22Rv1 (cell line): ENCODE measurements at regions not wholly inside any gene's neighbourhood (a gene's known extent, or its start where the extent isn't known, plus 50 kb on each side); places are given as distances from the start of the nearest gene placed in this dataset.

ENCODE experiments used
- ZFX ChIP-seq: fragments of 450-650 bp; IDR thresholded peaks from 2 replicates; pipeline ENCODE4 v1.6.1; 2017; ENCODE audit warnings: antibody characterized with exemption, borderline replicate concordance
- TF ChIP-seq, protein P1 (sequence below): fragments of 450-650 bp; IDR thresholded peaks from 2 replicates; pipeline ENCODE4 v1.5.1; 2017; ENCODE audit warnings: mild to moderate bottlenecking

DNA sequence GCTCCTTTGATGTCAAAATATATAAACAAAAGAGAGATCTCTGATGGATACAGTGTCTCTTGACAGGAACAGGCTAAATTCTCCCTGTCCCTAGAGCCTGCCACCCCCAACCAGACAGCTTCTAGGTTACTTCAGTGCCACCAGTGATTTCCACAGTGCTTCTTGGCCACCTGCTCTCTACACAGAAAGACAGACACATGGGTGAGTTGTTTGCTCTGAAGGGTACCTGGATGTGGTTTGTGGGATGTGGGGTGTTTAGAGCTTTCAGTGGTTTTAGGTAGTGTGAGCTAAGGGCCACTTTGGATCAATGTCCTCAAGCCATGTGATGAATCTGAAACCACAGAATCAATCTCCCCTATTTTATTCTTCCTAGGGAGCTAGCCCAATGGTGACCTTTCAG, 125.4 kb downstream of the ANKRD18B start:
- TF ChIP-seq, protein P1, sequence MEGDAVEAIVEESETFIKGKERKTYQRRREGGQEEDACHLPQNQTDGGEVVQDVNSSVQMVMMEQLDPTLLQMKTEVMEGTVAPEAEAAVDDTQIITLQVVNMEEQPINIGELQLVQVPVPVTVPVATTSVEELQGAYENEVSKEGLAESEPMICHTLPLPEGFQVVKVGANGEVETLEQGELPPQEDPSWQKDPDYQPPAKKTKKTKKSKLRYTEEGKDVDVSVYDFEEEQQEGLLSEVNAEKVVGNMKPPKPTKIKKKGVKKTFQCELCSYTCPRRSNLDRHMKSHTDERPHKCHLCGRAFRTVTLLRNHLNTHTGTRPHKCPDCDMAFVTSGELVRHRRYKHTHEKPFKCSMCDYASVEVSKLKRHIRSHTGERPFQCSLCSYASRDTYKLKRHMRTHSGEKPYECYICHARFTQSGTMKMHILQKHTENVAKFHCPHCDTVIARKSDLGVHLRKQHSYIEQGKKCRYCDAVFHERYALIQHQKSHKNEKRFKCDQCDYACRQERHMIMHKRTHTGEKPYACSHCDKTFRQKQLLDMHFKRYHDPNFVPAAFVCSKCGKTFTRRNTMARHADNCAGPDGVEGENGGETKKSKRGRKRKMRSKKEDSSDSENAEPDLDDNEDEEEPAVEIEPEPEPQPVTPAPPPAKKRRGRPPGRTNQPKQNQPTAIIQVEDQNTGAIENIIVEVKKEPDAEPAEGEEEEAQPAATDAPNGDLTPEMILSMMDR = no peak
- TF ChIP-seq ZFX = no peak
